Neural progenitor cell (in vitro differentiated cells): ENCODE measurements at regions not wholly inside any gene's neighbourhood (a gene's known extent, or its start where the extent isn't known, plus 50 kb on each side); places are given as distances from the start of the nearest gene placed in this dataset.
A peak's percentile ranks its signal among the peaks of the same experiment; 100 is the strongest.

ENCODE experiments used
- DNase-seq: peaks from one replicate; pipeline ENCODE4 v3.0.0-alpha.2; 2016; ENCODE audit warnings: low spot score
- H2AFZ ChIP-seq: fragments of 200-600 bp; sonication (generic); replicated peaks from 2 replicates; pipeline ENCODE4 v1.6.1; 2016; ENCODE audit warnings: antibody characterized with exemption
- H3F3A ChIP-seq: fragments of 200-600 bp; sonication (generic); 2 replicates; pipeline ENCODE4 v1.6.1; 2016; ENCODE audit warnings: antibody characterized with exemption, low read depth
- H3K27ac ChIP-seq: fragments of 200-600 bp; sonication (generic); 2 replicates; pipeline ENCODE4 v1.5.1; 2016; ENCODE audit warnings: mild to moderate bottlenecking
- H3K27me3 ChIP-seq: fragments of 200-600 bp; sonication (generic); 2 replicates; pipeline ENCODE4 v1.6.1; 2016; ENCODE audit warnings: mild to moderate bottlenecking, moderate library complexity
- H3K36me3 ChIP-seq: fragments of 200-600 bp; sonication (generic); 2 replicates; pipeline ENCODE4 v1.5.1; 2016
- H3K4me1 ChIP-seq: fragments of 200-600 bp; sonication (generic); 2 replicates; pipeline ENCODE4 v1.6.1; 2016; ENCODE audit warnings: mixed run types
- H3K4me2 ChIP-seq: fragments of 200-600 bp; sonication (generic); 2 replicates; pipeline ENCODE4 v1.6.1; 2016
- H3K4me3 ChIP-seq: fragments of 200-600 bp; sonication (generic); 2 replicates; pipeline ENCODE4 v1.5.1; 2016
- H3K79me2 ChIP-seq: fragments of 200-600 bp; sonication (generic); 2 replicates; pipeline ENCODE4 v1.6.1; 2016; ENCODE audit warnings: low read depth
- H3K9ac ChIP-seq: fragments of 200-600 bp; sonication (generic); 2 replicates; pipeline ENCODE4 v1.6.1; 2016
- H3K9me3 ChIP-seq: fragments of 200-600 bp; sonication (generic); 2 replicates; pipeline ENCODE4 v1.5.1; 2016; ENCODE audit warnings: low read depth
- H4K20me1 ChIP-seq: fragments of 200-600 bp; sonication (generic); 2 replicates; pipeline ENCODE4 v1.6.1; 2016; ENCODE audit warnings: low read depth
- H3K27ac Mint-ChIP-seq: 3 replicates; pipeline ENCODE4 v1.8.0; 2021; ENCODE audit warnings: mixed read lengths
- H3K27me3 Mint-ChIP-seq: 2 replicates; pipeline ENCODE4 v1.8.0; 2022; ENCODE audit warnings: low read depth, mild to moderate bottlenecking, inconsistent platforms, moderate library complexity, mixed read lengths; ENCODE audit not compliant: insufficient read depth
- H3K36me3 Mint-ChIP-seq: 3 replicates; pipeline ENCODE4 v1.8.0; 2021; ENCODE audit warnings: mixed read lengths
- H3K4me1 Mint-ChIP-seq: 3 replicates; pipeline ENCODE4 v1.8.0; 2021; ENCODE audit warnings: mixed read lengths
- H3K4me3 Mint-ChIP-seq: 3 replicates; pipeline ENCODE4 v1.8.0; 2021; ENCODE audit warnings: mild to moderate bottlenecking, moderate library complexity, mixed read lengths
- H3K9me3 Mint-ChIP-seq: 3 replicates; pipeline ENCODE4 v1.8.0; 2020; ENCODE audit warnings: mixed read lengths
- EZH2 ChIP-seq: fragments of 200-600 bp; sonication (generic); IDR thresholded peaks from 2 replicates; pipeline ENCODE4 v1.6.1; 2017; ENCODE audit warnings: antibody characterized with exemption, mild to moderate bottlenecking, moderate library complexity
- EZH2phosphoT487 ChIP-seq: fragments of 200-600 bp; sonication (generic); IDR thresholded peaks from 2 replicates; pipeline ENCODE4 v1.6.1; 2017; ENCODE audit warnings: antibody characterized with exemption
- TF ChIP-seq, protein P1 (sequence below): fragments of 200-600 bp; sonication (generic); IDR thresholded peaks from 2 replicates; pipeline ENCODE4 v1.5.1; 2017; ENCODE audit warnings: antibody characterized with exemption, mild to moderate bottlenecking

DNA sequence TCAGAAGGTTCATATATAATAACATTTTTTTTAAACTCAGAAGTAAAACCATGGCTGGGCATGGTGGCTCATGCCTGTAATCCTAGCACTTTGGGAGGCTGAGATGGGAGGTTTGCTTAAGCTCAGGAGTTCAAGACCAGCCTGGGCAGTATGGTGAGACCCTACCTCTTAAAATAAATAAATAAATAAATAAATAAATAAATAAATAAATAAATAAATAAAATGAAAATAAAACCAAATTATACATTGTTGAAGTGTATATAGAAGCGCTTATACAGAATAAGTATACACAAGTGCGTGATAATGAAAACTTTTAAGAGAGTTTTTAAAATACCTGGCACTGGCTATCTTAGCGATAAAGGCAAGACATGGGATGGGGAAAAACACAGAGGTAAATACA is 71.6 kb downstream of the OR2B2 start:
- Mint-ChIP-seq H3K36me3 (no peaks in the 10 kb centered on the region), H3K27me3 (no peaks in the 10 kb centered on the region), H3K9me3 (no peaks in the 10 kb centered on the region), H3K4me3 (no peak overlapping the region), H3K4me1 (peaks cover 17% of the 10 kb centered on the region), H3K27ac (no peak overlapping the region)
- Histone ChIP-seq H3K27ac (no peak overlapping the region), H3K4me2 (no peak overlapping the region), H2AFZ (no peak overlapping the region), H3K36me3 (no peaks in the 10 kb centered on the region), H3K4me3 (peak overlapping the region; percentile 81), H4K20me1 (no peaks in the 10 kb centered on the region), H3K9me3 (no peaks in the 10 kb centered on the region), H3K79me2 (peaks cover 15% of the 10 kb centered on the region), H3F3A (peaks cover 47% of the 10 kb centered on the region), H3K9ac (no peak overlapping the region), H3K4me1 (peaks cover 17% of the 10 kb centered on the region), H3K27me3 (no peaks in the 10 kb centered on the region)
- TF ChIP-seq EZH2phosphoT487 (no peak), EZH2 (no peak)
- TF ChIP-seq, protein P1, sequence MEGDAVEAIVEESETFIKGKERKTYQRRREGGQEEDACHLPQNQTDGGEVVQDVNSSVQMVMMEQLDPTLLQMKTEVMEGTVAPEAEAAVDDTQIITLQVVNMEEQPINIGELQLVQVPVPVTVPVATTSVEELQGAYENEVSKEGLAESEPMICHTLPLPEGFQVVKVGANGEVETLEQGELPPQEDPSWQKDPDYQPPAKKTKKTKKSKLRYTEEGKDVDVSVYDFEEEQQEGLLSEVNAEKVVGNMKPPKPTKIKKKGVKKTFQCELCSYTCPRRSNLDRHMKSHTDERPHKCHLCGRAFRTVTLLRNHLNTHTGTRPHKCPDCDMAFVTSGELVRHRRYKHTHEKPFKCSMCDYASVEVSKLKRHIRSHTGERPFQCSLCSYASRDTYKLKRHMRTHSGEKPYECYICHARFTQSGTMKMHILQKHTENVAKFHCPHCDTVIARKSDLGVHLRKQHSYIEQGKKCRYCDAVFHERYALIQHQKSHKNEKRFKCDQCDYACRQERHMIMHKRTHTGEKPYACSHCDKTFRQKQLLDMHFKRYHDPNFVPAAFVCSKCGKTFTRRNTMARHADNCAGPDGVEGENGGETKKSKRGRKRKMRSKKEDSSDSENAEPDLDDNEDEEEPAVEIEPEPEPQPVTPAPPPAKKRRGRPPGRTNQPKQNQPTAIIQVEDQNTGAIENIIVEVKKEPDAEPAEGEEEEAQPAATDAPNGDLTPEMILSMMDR, result no peak
- no peak for DNase-seq

DNA sequence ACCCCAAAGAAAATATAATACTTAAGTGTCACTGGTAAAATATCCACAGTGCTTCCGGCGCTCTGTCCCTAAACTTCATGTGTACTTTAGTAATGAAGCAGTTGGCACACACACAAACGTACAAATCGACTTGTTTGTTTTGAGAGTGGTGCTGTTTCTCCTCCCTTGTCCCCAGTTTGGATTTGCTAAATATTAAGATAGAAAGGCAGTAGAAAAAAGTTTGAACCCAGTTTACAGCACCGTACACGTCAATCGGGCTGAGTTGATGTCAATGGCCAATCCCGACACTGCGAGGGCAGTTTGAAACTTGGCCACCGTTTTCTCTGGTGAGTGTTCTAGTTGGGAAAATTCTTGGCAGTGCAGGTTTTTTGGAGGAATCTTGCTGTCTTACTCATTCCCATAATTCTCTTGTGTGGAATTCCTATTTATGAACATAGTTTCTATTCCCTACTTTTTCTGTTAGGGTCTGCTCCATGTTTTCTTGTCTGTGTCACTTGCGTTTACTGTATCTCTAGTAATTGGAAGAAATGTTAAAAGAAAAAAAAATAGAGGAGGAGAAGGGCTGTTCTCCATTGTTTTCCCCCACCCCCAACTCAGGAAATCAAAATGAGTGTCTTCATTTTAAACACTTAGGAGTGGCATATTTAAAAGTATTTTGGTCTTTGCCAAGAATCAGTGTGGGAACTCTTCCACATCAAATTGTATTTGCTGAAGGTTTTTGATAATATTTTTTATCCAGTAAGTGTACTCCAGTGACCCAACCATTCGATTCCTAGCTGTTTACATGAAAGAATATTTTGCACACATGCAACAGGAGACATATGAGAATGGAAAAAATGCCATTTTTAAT is 72.3 kb downstream of the OR2B2 start:
- TF ChIP-seq, protein P1, result no peak
- no peak for TF ChIP-seq EZH2phosphoT487
- no peak for TF ChIP-seq EZH2
- H3K27ac ChIP-seq, result no peak overlapping the region
- no peaks in the 10 kb centered on the region for H4K20me1 ChIP-seq
- peaks cover 21% of the 10 kb centered on the region for H3K79me2 ChIP-seq
- Mint-ChIP-seq H3K27me3 (peaks cover 2% of the 10 kb centered on the region), H3K36me3 (peaks cover 2% of the 10 kb centered on the region), H3K4me3 (no peak overlapping the region), H3K27ac (peak overlapping the region; percentile 89), H3K9me3 (no peaks in the 10 kb centered on the region), H3K4me1 (peaks cover 22% of the 10 kb centered on the region)
- no peaks in the 10 kb centered on the region for H3K36me3 ChIP-seq
- peaks cover 47% of the 10 kb centered on the region for H3F3A ChIP-seq
- DNase-seq, result peak; percentile 32
- no peak overlapping the region for H2AFZ ChIP-seq
- no peak overlapping the region for H3K9ac ChIP-seq
- peaks cover 25% of the 10 kb centered on the region for H3K4me1 ChIP-seq
- peak overlapping the region; percentile 86 for H3K4me2 ChIP-seq
- H3K4me3 ChIP-seq, result peak overlapping the region; percentile 81
- H3K27me3 ChIP-seq, result no peaks in the 10 kb centered on the region
- H3K9me3 ChIP-seq, result no peaks in the 10 kb centered on the region

- Histone ChIP-seq H3F3A (peaks cover 47% of the 10 kb centered on the region), H3K9me3 (no peaks in the 10 kb centered on the region), H3K36me3 (no peaks in the 10 kb centered on the region), H3K27me3 (no peaks in the 10 kb centered on the region), H2AFZ (no peak overlapping the region), H3K4me3 (peak overlapping the region; percentile 81), H3K27ac (peak overlapping the region; percentile 79), H3K9ac (peak overlapping the region; percentile 30), H3K79me2 (peaks cover 21% of the 10 kb centered on the region), H4K20me1 (no peaks in the 10 kb centered on the region), H3K4me1 (peaks cover 26% of the 10 kb centered on the region), H3K4me2 (peak overlapping the region; percentile 86)
- peak; percentile 70 for DNase-seq
- Mint-ChIP-seq H3K9me3 (no peaks in the 10 kb centered on the region), H3K27me3 (peaks cover 3% of the 10 kb centered on the region), H3K4me1 (peaks cover 26% of the 10 kb centered on the region), H3K36me3 (peaks cover 5% of the 10 kb centered on the region), H3K27ac (no peak overlapping the region), H3K4me3 (no peak overlapping the region)
- TF ChIP-seq EZH2phosphoT487, result no peak
- TF ChIP-seq, protein P1, result no peak
- TF ChIP-seq EZH2, result no peak
Observed at GRCh38 chr6:27838945-27839625, 73.1 kb downstream of the OR2B2 start.
